H1 (cell line): ENCODE measurements at regions not wholly inside any gene's neighbourhood (a gene's known extent, or its start where the extent isn't known, plus 50 kb on each side); places are given as distances from the start of the nearest gene placed in this dataset.

Experiments
- JUND ChIP-seq: IDR thresholded peaks from 2 replicates; pipeline ENCODE4 v1.6.1; 2011; ENCODE audit warnings: mild to moderate bottlenecking, improper control_type of control experiment, low read length

GRCh38 chr4:130563185-130563888, 1467.4 kb downstream of the C4orf33 start (continued):
- no peak for TF ChIP-seq JUND
- TF ChIP-seq, all 59 proteins: peak for 5
